SW 1271 (cell line): ENCODE measurements at regions not wholly inside any gene's neighbourhood (a gene's known extent, or its start where the extent isn't known, plus 50 kb on each side); places are given as distances from the start of the nearest gene placed in this dataset.

Experiments
- DNase-seq, 2 experiments: peaks; one replicate each; lab custom pipeline; 2025; lab: John Stamatoyannopoulos, UW

DNA sequence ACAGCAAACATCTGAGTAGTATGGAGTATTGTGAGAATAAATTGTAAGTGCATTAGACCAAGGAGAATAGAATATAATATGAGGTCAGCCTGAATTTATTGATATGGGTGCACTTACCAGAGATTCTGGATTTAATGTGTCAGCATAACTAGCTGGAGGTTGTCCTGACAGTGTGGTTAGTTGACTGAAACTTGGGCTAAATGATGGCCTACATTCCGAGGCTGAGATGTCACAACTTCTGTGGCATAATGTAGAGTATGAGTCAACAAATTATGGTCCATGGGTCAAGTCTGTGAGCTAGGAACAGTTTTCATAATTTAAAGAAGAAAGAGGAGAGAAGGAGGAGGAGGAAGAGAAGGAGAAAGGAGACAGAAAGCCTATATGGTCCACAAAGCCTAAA is 127.6 kb downstream of the QPCT start:
- DNase-seq = no peak

DNA sequence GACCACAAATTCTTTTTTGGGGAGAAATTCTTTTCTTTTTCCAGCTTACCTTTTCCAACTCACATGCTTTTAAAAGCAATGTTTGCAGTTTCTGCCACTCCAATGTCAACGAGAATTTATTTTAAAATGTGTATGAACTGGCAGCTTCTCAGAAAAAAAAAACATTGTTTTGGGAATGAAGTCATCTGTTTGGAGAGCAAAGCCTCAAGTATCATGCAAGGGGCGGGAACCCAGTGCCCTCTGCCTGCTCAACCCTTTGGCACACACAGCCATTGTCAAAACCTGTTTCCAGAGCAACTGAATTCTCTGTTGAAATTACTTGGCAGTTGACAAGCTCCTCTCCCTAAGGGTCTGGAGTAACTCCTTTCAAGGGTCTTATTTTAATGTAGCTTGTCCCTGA is 128.5 kb downstream of the QPCT start:
- DNase-seq = no peak

DNA sequence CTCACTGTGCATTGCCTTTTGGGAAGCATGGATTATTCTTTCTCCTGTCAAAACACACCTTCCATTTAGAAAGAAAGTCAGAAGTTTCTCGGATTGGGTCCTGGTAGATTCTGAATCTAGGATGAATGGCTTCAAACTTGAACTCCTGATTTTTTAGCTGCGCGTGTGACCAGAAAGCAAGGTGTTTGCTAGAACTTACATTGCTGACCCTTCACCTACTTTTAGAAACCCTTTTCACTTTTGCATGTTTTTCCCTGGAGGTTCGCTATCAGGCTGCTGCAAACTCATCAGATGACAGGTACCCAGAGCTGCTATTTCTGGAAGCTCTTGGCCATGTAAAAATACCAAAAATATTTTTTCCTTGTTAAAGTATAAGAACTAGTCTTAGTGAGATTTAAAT is 132.0 kb downstream of the QPCT start:
- DNase-seq = no peak

DNA sequence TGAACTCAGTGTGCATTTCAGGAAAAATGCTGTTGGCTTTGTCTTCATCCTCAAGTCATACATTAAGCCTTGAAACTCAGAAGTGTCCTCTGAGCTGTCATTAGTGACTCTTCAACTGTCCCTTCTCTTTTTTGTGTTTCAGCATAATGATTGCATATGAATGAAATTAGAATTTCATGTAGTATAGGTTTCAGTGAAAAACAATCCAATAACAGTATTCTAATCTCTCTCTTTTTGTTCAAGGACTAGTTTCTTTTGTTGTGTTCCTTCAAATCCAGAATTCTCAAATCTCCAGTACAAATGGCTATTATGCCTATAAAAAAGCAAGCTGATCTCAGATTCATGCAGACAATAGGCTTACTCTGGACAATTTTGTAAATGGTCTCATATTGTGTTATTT is 133.5 kb downstream of the QPCT start:
- DNase-seq = no peak

- no peak for DNase-seq
These were observed 136.8 kb downstream of the QPCT start for GRCh38 chr2:37481244-37481643.

GRCh38 chr2:37489041-37489456 is 144.6 kb downstream of the QPCT start:
- no peak for DNase-seq

DNA sequence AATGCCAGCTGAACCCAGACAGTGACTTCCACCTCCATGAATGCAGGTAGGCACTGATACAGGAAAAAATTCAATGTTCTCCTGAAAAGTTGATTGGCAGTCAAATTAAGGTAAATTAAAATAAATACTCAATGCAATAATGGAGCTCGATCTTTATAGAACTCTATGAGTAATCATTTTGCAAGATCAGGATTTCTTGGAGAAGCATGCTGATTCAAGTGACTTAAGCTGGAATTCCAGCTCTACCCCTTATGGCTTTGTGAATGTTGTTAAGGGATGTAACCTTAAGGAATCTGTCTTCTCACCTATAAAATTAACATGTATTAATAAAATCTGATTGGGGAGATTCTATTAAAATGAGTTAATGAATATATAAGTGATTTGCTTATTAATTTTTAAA is 145.1 kb downstream of the QPCT start:
- no peak for DNase-seq

- no peak for DNase-seq
These were observed 149.0 kb downstream of the QPCT start for GRCh38 chr2:37493425-37493824.

- DNase-seq = no peak
These were observed 154.7 kb downstream of the QPCT start for GRCh38 chr2:37499113-37499512.

DNA sequence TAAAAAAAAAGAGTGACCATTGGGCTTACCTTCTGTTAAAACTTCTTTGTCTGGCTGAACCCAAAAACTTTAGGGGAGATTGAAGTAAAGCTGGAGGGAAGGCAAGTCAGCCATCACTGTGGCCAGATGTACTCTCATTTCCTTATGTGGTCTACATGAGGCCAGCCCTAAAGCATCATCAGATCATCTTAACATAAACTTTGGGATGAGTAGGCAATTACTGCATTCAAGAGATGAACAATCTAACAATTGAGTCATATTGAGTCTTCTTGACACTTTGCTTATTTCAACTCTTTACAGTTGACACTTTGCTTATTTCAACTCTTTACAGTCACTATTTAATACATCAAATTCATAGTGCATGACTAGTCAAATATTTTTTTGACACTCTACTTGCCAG is 155.6 kb downstream of the QPCT start:
- no peak for DNase-seq

DNA sequence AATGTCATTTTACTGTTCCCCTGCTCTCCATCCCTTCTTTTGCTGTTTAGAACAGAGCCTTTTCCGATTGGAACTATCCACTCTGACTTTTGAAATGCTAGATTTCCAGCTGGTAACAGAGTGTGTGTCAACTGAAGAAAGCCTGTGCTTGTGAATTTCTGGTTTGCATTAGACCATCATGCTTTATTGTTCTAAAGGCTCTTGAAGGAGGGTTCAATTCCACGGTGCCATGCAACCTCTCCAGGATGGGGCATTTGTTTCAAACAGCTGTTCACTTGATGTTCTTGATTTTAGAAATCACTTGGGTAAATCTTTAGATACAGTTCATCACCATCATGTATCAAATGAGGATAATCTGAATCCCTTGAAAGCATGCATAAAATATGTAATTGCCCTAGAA is 156.7 kb downstream of the QPCT start:
- no peak for DNase-seq

- no peak for DNase-seq
These were observed 162.1 kb downstream of the QPCT start for GRCh38 chr2:37506407-37507050.

DNA sequence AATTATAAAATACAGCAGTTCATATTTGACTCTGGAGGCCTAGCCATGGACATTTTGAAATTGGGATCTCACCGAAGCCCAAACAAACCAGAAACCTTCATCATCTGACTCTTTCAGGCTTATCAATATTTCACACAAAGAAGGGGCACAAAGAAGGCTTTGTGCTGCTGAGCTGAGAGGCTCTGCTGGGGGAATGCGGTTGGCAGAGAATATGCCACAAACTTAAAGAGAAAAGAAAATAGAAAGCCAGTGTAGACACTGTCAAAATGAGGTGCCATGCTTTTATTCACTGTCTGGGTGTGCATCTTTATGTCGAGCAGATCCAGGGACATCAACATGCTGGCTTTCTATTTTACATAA is 162.6 kb downstream of the QPCT start:
- no peak for DNase-seq

DNA sequence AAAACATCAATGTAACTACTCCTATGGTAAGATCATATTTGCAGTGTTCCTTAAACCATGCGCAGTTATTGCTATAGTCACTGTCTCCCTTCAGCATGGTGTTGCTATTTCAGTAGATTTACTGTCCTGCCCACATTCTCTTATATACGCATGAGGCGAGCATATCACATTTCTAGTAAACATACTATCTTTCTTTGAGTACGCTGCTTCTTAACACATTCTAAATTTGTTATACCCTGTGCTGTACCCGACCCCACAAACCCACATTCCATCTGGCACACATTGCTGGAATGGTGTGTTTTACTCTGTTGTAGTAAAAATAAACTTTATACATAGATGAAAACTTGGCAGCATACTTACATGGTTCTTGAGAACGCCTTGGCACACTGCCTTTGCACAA is 163.3 kb downstream of the QPCT start:
- no peak for DNase-seq

- DNase-seq = no peak
These were observed 158.5 kb downstream of the CDC42EP3 start for GRCh38 chr2:37512971-37513370.

- DNase-seq = no peak
These were observed 147.6 kb downstream of the CDC42EP3 start for GRCh38 chr2:37523814-37524362.

DNA sequence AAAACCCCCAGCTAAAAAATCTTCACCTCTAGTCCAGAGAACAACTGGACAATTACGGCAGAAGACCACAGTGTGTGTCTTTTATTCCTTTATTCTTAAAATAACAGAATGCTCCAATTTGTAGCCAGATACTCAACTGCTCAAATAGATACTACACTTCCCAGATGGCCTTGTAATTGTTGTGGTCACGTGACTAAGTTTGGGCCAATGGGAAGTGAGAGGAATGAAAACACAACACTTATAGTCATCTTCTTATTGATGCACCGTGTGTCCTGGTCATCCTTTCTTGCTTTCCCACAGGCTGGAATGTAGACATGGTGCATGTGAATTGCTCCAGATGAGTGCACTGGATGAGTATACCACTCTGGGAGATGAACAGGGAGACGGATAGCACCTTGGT is 145.1 kb downstream of the CDC42EP3 start:
- DNase-seq = no peak

DNA sequence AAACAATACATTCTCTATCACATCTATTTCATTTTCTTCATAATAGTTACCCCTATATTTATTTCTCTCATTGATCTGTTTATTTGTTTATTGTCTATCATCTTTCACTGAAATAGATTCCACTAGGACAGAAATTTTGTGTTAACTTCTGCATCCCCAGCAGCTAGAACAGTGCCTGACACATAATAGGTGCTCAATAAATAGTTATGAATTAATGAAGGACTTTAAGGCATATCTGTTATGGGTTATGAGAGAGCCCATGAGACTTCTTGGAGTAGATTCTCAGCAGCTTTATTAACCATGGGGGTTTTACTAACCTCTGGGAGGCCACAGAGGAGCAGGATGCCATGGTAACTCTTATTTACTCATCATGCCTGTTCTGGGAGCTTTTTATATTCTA is 144.6 kb downstream of the CDC42EP3 start:
- DNase-seq = no peak

- DNase-seq = no peak
These were observed 144.1 kb downstream of the CDC42EP3 start for GRCh38 chr2:37527361-37527760.

DNA sequence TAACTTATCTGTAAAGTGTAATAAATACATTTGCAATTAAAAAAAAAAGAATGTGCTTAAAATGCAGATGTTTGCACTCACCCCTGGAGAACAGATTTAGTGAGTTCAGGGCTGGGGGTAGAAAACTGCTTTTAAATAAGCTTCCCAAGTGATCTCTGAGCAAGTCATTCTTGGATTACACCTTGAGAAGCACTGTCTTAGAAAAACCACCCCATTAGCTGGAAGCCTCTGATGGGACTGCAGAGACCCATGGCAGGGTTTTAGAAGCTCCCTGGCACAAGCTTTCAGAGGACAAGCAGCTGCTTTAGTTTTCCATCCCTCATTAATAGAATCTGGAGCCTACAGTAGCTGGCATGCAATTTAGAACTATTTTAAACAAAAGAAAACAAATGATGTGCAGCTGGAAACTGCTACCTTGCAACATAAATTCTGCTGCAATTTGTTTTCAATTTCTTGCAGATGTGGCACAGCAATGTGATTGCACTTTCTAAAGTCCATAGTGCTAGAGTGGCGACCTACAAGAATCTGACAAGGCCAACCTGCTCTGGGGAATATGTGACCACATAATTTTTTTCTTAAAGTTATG is 141.5 kb downstream of the CDC42EP3 start:
- DNase-seq = no peak

DNA sequence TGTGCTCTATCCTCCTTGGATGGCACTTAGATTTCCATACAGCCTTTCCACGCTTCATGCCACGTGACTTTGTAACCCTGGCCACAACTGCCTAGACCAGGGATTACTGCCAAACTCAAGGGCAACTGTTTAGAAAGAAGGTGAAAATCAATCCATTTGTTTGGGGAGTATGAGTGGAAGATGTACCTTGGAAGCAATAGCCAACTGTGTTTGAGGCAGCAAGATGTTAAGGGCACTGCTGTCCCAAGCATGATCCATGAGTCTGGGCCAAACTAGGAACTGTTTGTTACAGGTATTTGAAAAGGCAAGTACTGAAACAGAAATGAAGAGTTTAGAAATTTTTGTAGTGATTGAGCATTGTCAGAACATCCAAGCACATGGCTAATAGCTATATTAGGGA is 138.9 kb downstream of the CDC42EP3 start:
- no peak for DNase-seq

GRCh38 chr2:37537316-37537715 is 134.1 kb downstream of the CDC42EP3 start:
- no peak for DNase-seq

- no peak for DNase-seq
These were observed 129.9 kb downstream of the CDC42EP3 start for GRCh38 chr2:37541516-37541915.

DNA sequence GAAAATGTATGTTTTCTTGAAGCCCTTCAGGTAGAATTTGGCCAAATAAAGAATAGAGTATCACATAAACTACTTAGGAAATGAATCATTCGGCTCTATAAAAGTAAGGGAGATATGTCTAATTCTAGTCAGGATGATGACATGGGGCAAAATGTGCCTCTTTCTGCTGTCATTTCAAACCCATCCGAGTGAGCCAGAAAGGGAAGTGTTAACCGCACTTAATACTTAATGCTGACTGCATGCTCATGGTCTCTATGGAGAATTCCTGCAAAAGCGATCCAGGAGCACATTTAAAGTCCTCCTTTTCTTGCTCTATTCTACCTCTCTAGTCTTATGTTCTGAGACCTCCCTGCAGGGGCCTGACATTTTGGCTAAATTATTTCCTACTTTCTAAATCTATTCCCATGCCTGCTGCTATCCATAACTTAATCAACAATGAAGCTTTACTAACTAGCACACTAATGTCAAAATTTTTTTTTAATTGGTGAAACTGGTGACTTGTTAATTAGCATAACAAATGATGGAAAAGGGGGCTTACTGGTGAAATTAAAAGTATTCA is 127.4 kb downstream of the CDC42EP3 start:
- no peak for DNase-seq
